Activated naive CD4-positive, alpha-beta T cell treated with anti-CD3 and anti-CD28 coated beads, Interleukin-2, amount 50 U/mL, for 24 hours (primary cell): ENCODE measurements at regions not wholly inside any gene's neighbourhood (a gene's known extent, or its start where the extent isn't known, plus 50 kb on each side); places are given as distances from the start of the nearest gene placed in this dataset.
"Not testable (repeated sequence)": the region's sequence is repeated elsewhere in the genome, so short reads cannot be mapped to it uniquely, and the experiment has no call there.

ENCODE experiments used
- H3K27ac Mint-ChIP-seq: one replicate; pipeline ENCODE4 v1.8.0; 2021; ENCODE audit warnings: mild to moderate bottlenecking, mixed read lengths
- H3K27me3 Mint-ChIP-seq: one replicate; pipeline ENCODE4 v1.8.0; 2021; ENCODE audit warnings: mixed read lengths
- H3K36me3 Mint-ChIP-seq: one replicate; pipeline ENCODE4 v1.8.0; 2021; ENCODE audit warnings: mixed read lengths
- H3K4me1 Mint-ChIP-seq: one replicate; pipeline ENCODE4 v1.8.0; 2021; ENCODE audit warnings: mixed read lengths
- H3K4me3 Mint-ChIP-seq: one replicate; pipeline ENCODE4 v1.8.0; 2021; ENCODE audit warnings: mild to moderate bottlenecking, mixed read lengths
- H3K9me3 Mint-ChIP-seq: one replicate; pipeline ENCODE4 v1.8.0; 2021; ENCODE audit warnings: mixed read lengths

GRCh38 chr12:93238512-93239262 is 139.0 kb upstream of the NUDT4 start:
- H3K36me3 Mint-ChIP-seq, H3K27me3 Mint-ChIP-seq, H3K4me3 Mint-ChIP-seq, H3K4me1 Mint-ChIP-seq, H3K27ac Mint-ChIP-seq, H3K9me3 Mint-ChIP-seq: not testable (repeated sequence)

GRCh38 chr12:93239789-93240188 is 137.9 kb upstream of the NUDT4 start:
- H3K9me3 Mint-ChIP-seq, H3K27me3 Mint-ChIP-seq, H3K4me3 Mint-ChIP-seq, H3K36me3 Mint-ChIP-seq, H3K27ac Mint-ChIP-seq: not testable (repeated sequence)
- peaks cover 15% of the 10 kb centered on the region for H3K4me1 Mint-ChIP-seq

- Mint-ChIP-seq H3K27me3 (no peaks in the 10 kb centered on the region), H3K36me3 (no peaks in the 10 kb centered on the region), H3K4me3 (no peak overlapping the region), H3K9me3 (no peaks in the 10 kb centered on the region), H3K4me1 (peaks cover 34% of the 10 kb centered on the region), H3K27ac (no peak overlapping the region)
Measured at GRCh38 chr12:93242154-93242972, 135.4 kb upstream of the NUDT4 start.

GRCh38 chr12:93243382-93243688 is 134.4 kb upstream of the NUDT4 start:
- Mint-ChIP-seq H3K36me3 (no peaks in the 10 kb centered on the region), H3K27ac (no peak overlapping the region), H3K9me3 (no peaks in the 10 kb centered on the region), H3K4me3 (no peak overlapping the region), H3K27me3 (no peaks in the 10 kb centered on the region), H3K4me1 (peaks cover 34% of the 10 kb centered on the region)

GRCh38 chr12:93243689-93244513 is 133.8 kb upstream of the NUDT4 start:
- Mint-ChIP-seq H3K9me3 (no peaks in the 10 kb centered on the region), H3K4me1 (peaks cover 35% of the 10 kb centered on the region), H3K36me3 (no peaks in the 10 kb centered on the region), H3K27me3 (no peaks in the 10 kb centered on the region), H3K27ac (peak overlapping the region; percentile 86), H3K4me3 (peak overlapping the region; percentile 47)

GRCh38 chr12:93244514-93245077 is 133.1 kb upstream of the NUDT4 start:
- H3K36me3 Mint-ChIP-seq = no peaks in the 10 kb centered on the region

GRCh38 chr12:93245543-93245942 is 132.2 kb upstream of the NUDT4 start:
- no peaks in the 10 kb centered on the region for H3K9me3 Mint-ChIP-seq
- peaks cover 45% of the 10 kb centered on the region for H3K4me1 Mint-ChIP-seq
- peak overlapping the region; percentile 12 for H3K4me3 Mint-ChIP-seq
- no peaks in the 10 kb centered on the region for H3K27me3 Mint-ChIP-seq
- H3K36me3 Mint-ChIP-seq = no peaks in the 10 kb centered on the region
- H3K27ac Mint-ChIP-seq = peak overlapping the region; percentile 52

More at GRCh38 chr12:93244514-93245077, 133.1 kb upstream of the NUDT4 start:
- Mint-ChIP-seq H3K9me3 (no peaks in the 10 kb centered on the region), H3K4me1 (peaks cover 41% of the 10 kb centered on the region), H3K27ac (peak overlapping the region; percentile 86), H3K27me3 (no peaks in the 10 kb centered on the region), H3K4me3 (peak overlapping the region; percentile 47)

GRCh38 chr12:93247313-93247991 is 130.3 kb upstream of the NUDT4 start:
- H3K9me3 Mint-ChIP-seq = no peaks in the 10 kb centered on the region
- H3K4me1 Mint-ChIP-seq = peaks cover 45% of the 10 kb centered on the region
- no peak overlapping the region for H3K4me3 Mint-ChIP-seq
- H3K27me3 Mint-ChIP-seq = no peaks in the 10 kb centered on the region
- H3K27ac Mint-ChIP-seq = no peak overlapping the region
- no peaks in the 10 kb centered on the region for H3K36me3 Mint-ChIP-seq

- Mint-ChIP-seq H3K4me1 (peaks cover 11% of the 10 kb centered on the region), H3K27ac (no peak overlapping the region), H3K4me3 (no peak overlapping the region), H3K36me3 (peaks cover 1% of the 10 kb centered on the region), H3K27me3 (no peaks in the 10 kb centered on the region), H3K9me3 (peaks cover 7% of the 10 kb centered on the region)
Measured at GRCh38 chr12:93252221-93252620, 125.5 kb upstream of the NUDT4 start.

GRCh38 chr12:93254911-93255310 is 122.8 kb upstream of the NUDT4 start:
- Mint-ChIP-seq H3K27me3 (no peaks in the 10 kb centered on the region), H3K4me3 (no peak overlapping the region), H3K4me1 (peaks cover 1% of the 10 kb centered on the region), H3K27ac (no peak overlapping the region), H3K36me3 (peaks cover 1% of the 10 kb centered on the region), H3K9me3 (peaks cover 7% of the 10 kb centered on the region)

- Mint-ChIP-seq H3K4me3 (no peak overlapping the region), H3K9me3 (peaks cover 7% of the 10 kb centered on the region), H3K4me1 (no peaks in the 10 kb centered on the region), H3K27me3 (no peaks in the 10 kb centered on the region), H3K36me3 (peaks cover 1% of the 10 kb centered on the region), H3K27ac (no peak overlapping the region)
Measured at GRCh38 chr12:93256256-93256969, 121.3 kb upstream of the NUDT4 start.

GRCh38 chr12:93261505-93262094 is 116.1 kb upstream of the NUDT4 start:
- Mint-ChIP-seq H3K9me3 (no peaks in the 10 kb centered on the region), H3K4me1 (no peaks in the 10 kb centered on the region), H3K4me3 (no peak overlapping the region), H3K27ac (no peak overlapping the region), H3K27me3 (no peaks in the 10 kb centered on the region), H3K36me3 (no peaks in the 10 kb centered on the region)

- Mint-ChIP-seq H3K27me3 (no peaks in the 10 kb centered on the region), H3K36me3 (no peaks in the 10 kb centered on the region), H3K9me3 (no peaks in the 10 kb centered on the region), H3K4me3 (no peak overlapping the region), H3K4me1 (peaks cover 13% of the 10 kb centered on the region), H3K27ac (no peak overlapping the region)
Measured at GRCh38 chr12:93272997-93273396, 104.7 kb upstream of the NUDT4 start.

- H3K9me3 Mint-ChIP-seq = no peaks in the 10 kb centered on the region
- peak overlapping the region; percentile 59 for H3K27ac Mint-ChIP-seq
- H3K4me3 Mint-ChIP-seq = peak overlapping the region; percentile 64
- no peaks in the 10 kb centered on the region for H3K27me3 Mint-ChIP-seq
- H3K4me1 Mint-ChIP-seq = peaks cover 13% of the 10 kb centered on the region
- no peaks in the 10 kb centered on the region for H3K36me3 Mint-ChIP-seq
Measured at GRCh38 chr12:93273834-93274564, 103.7 kb upstream of the NUDT4 start.
